OCI-LY3 (cell line): ENCODE measurements at regions not wholly inside any gene's neighbourhood (a gene's known extent, or its start where the extent isn't known, plus 50 kb on each side); places are given as distances from the start of the nearest gene placed in this dataset.

Source experiments
- CTCF ChIP-seq: fragments of 200-600, 300-600 bp; sonication (generic); IDR thresholded peaks from 2 replicates; pipeline ENCODE4 v1.5.1; 2014; ENCODE audit warnings: antibody characterized with exemption, low read length, low read depth
- EZH2phosphoT487 ChIP-seq: fragments of 200-600 bp; shearing (Covaris generic); IDR thresholded peaks from 2 replicates; pipeline ENCODE4 v1.6.1; 2018; ENCODE audit warnings: antibody characterized with exemption, mixed run types, low read depth

GRCh38 chr12:28868414-28868813 lies 280.7 kb upstream of the FAR2 start:
- TF ChIP-seq CTCF (no peak), EZH2phosphoT487 (no peak)
